Caco-2 (cell line): ENCODE measurements at regions not wholly inside any gene's neighbourhood (a gene's known extent, or its start where the extent isn't known, plus 50 kb on each side); places are given as distances from the start of the nearest gene placed in this dataset.

Experiments
- BruUV-seq: library from RNA; stranded (reverse); fragments of 400-500 nt; replicated peaks from 2 replicates; lab custom pipeline; 2021; lab: Mats Ljungman, UMichigan
- CTCF ChIA-PET: fragments of 300-600 bp; sonication (Branson Sonifier 250); formaldehyde crosslinking; loops from one replicate; lab custom pipeline; 2022; ENCODE audit warnings: antibody characterized with exemption; lab: Charles Lee
- POLR2A ChIA-PET: fragments of 300-600 bp; sonication (Branson Sonifier 250); formaldehyde crosslinking; loops from one replicate; lab custom pipeline; 2022; ENCODE audit warnings: antibody characterized with exemption; lab: Charles Lee
- DNase-seq, 2 experiments: peaks; one replicate each; pipeline versions ENCODE4 v3.0.0 to v3.0.0-alpha.2; 2020 to 2022
- H3K27me3 ChIP-seq: replicated peaks from 2 replicates; pipeline ENCODE4 v1.6.0; 2011; ENCODE audit warnings: low read length; ENCODE audit not compliant: control insufficient read depth, insufficient read depth
- H3K36me3 ChIP-seq: 2 replicates; pipeline ENCODE4 v1.5.1; 2011; ENCODE audit warnings: low read length; ENCODE audit not compliant: control insufficient read depth, insufficient read depth
- H3K4me1 ChIP-seq: fragments of 250-450 bp; sonication (Bioruptor Pico); 2 replicates; pipeline ENCODE4 v1.5.1; 2020; ENCODE audit warnings: mild to moderate bottlenecking
- H3K4me3 ChIP-seq: 2 replicates; pipeline ENCODE4 v1.5.1; 2011; ENCODE audit warnings: low read depth, mild to moderate bottlenecking, control low read depth, low read length
- H3K9me3 ChIP-seq: fragments of 250-450 bp; sonication (Bioruptor Pico); 2 replicates; pipeline ENCODE4 v1.5.1; 2020; ENCODE audit warnings: mild to moderate bottlenecking, moderate library complexity
- H3K27ac Mint-ChIP-seq: one replicate; pipeline ENCODE4 v1.8.0; 2022; ENCODE audit warnings: mixed read lengths; ENCODE audit not compliant: unreplicated experiment
- H3K27me3 Mint-ChIP-seq: one replicate; pipeline ENCODE4 v1.8.0; 2022; ENCODE audit warnings: mixed read lengths; ENCODE audit not compliant: insufficient read depth, unreplicated experiment
- H3K36me3 Mint-ChIP-seq: one replicate; pipeline ENCODE4 v1.8.0; 2022; ENCODE audit warnings: mild to moderate bottlenecking, mixed read lengths; ENCODE audit not compliant: insufficient read depth, unreplicated experiment
- H3K4me1 Mint-ChIP-seq: one replicate; pipeline ENCODE4 v1.8.0; 2022; ENCODE audit warnings: low read depth, mixed read lengths; ENCODE audit not compliant: unreplicated experiment
- H3K4me3 Mint-ChIP-seq: one replicate; pipeline ENCODE4 v1.8.0; 2022; ENCODE audit warnings: mild to moderate bottlenecking, moderate library complexity, mixed read lengths; ENCODE audit not compliant: unreplicated experiment
- H3K9me3 Mint-ChIP-seq: one replicate; pipeline ENCODE4 v1.8.0; 2022; ENCODE audit warnings: mixed read lengths; ENCODE audit not compliant: unreplicated experiment
- CTCF ChIP-seq, 2 experiments: fragments of 200-600 bp in 1 of 2; IDR thresholded peaks; 1 replicate in 1 of 2; 2 replicates in 1 of 2; pipeline versions ENCODE4 v1.5.1 to v1.8.0; 2011 to 2022; ENCODE audit warnings: antibody characterized with exemption in 1 of 2, control low read depth in 1 of 2, inconsistent platforms in 1 of 2, low read depth in 1 of 2, low read length in 1 of 2, mild to moderate bottlenecking in 1 of 2, moderate library complexity in 1 of 2; ENCODE audit not compliant: insufficient read depth in 1 of 2, severe bottlenecking in 1 of 2, unreplicated experiment in 1 of 2
- intact Hi-C: fragments of 100-400 bp; cut with micrococcal nuclease; formaldehyde crosslinking; loops from one replicate; pipeline ENCODE4 v1.10.0; 2022; ENCODE audit not compliant: unreplicated experiment

- Mint-ChIP-seq H3K4me1 (no peaks in the 10 kb centered on the region), H3K9me3 (no peaks in the 10 kb centered on the region), H3K36me3 (no peaks in the 10 kb centered on the region), H3K27me3 (no peaks in the 10 kb centered on the region), H3K4me3 (no peak overlapping the region), H3K27ac (no peak overlapping the region)
- H3K27me3 ChIP-seq: no peaks in the 10 kb centered on the region
- TF ChIP-seq CTCF (IDR thresholded peaks at IDR 0.05; ENCODE audit: insufficient read depth in 1 of 2, low read depth in 1 of 2, low read length in 1 of 2, severe bottlenecking in 1 of 2, unreplicated experiment in 1 of 2): no peak
- CTCF ChIA-PET: no interaction called here
- BruUV-seq: no TSS peak
- H3K4me3 ChIP-seq: no peak overlapping the region
- DNase-seq: no peak
- H3K36me3 ChIP-seq: no peaks in the 10 kb centered on the region
- POLR2A ChIA-PET: no interaction called here
- no peaks in the 10 kb centered on the region for H3K4me1 ChIP-seq
- intact Hi-C loops: no loop called here
- no peaks in the 10 kb centered on the region for H3K9me3 ChIP-seq
Observed at GRCh38 chr3:28922376-28922775, 358.5 kb upstream of the RBMS3 start.

- no peak for DNase-seq
- no peaks in the 10 kb centered on the region for H3K36me3 ChIP-seq
- no peak overlapping the region for H3K27ac Mint-ChIP-seq
- no peak overlapping the region for H3K4me3 Mint-ChIP-seq
- no peak overlapping the region for H3K4me3 ChIP-seq
- H3K36me3 Mint-ChIP-seq: no peaks in the 10 kb centered on the region
- no TSS peak for BruUV-seq
- no peaks in the 10 kb centered on the region for H3K9me3 ChIP-seq
- ChIA-PET POLR2A (no interaction called here), CTCF (no interaction called here)
- no peaks in the 10 kb centered on the region for H3K9me3 Mint-ChIP-seq
- no peaks in the 10 kb centered on the region for H3K4me1 Mint-ChIP-seq
- H3K27me3 Mint-ChIP-seq: no peaks in the 10 kb centered on the region
- no peaks in the 10 kb centered on the region for H3K4me1 ChIP-seq
- intact Hi-C loops: no loop called here
- no peaks in the 10 kb centered on the region for H3K27me3 ChIP-seq
- TF ChIP-seq CTCF (IDR thresholded peaks at IDR 0.05; ENCODE audit: insufficient read depth in 1 of 2, low read depth in 1 of 2, low read length in 1 of 2, severe bottlenecking in 1 of 2, unreplicated experiment in 1 of 2): no peak
Observed at GRCh38 chr3:28923994-28924393, 356.9 kb upstream of the RBMS3 start.

- no TSS peak for BruUV-seq
- Histone ChIP-seq H3K36me3 (no peaks in the 10 kb centered on the region), H3K27me3 (no peaks in the 10 kb centered on the region), H3K4me1 (no peaks in the 10 kb centered on the region), H3K9me3 (no peaks in the 10 kb centered on the region), H3K4me3 (no peak overlapping the region)
- no peak overlapping the region for H3K4me3 Mint-ChIP-seq
- no peak overlapping the region for H3K27ac Mint-ChIP-seq
- no peaks in the 10 kb centered on the region for H3K36me3 Mint-ChIP-seq
- no peaks in the 10 kb centered on the region for H3K9me3 Mint-ChIP-seq
- H3K27me3 Mint-ChIP-seq: no peaks in the 10 kb centered on the region
- intact Hi-C loops: no loop called here
- H3K4me1 Mint-ChIP-seq: no peaks in the 10 kb centered on the region
- TF ChIP-seq CTCF (IDR thresholded peaks at IDR 0.05; ENCODE audit: insufficient read depth in 1 of 2, low read depth in 1 of 2, low read length in 1 of 2, severe bottlenecking in 1 of 2, unreplicated experiment in 1 of 2): no peak
- CTCF ChIA-PET: no interaction called here
- no peak for DNase-seq
- POLR2A ChIA-PET: no interaction called here
Observed at GRCh38 chr3:28924744-28925360, 356.0 kb upstream of the RBMS3 start.
